Globus pallidus (tissue), 1 donor: ENCODE measurements at regions not wholly inside any gene's neighbourhood (a gene's known extent, or its start where the extent isn't known, plus 50 kb on each side); places are given as distances from the start of the nearest gene placed in this dataset.

Source experiments
- DNase-seq: peaks from one replicate; pipeline ENCODE4 v3.0.0-alpha.2; 2015; ENCODE audit warnings: low spot score

GRCh38 chr17:79680318-79680695, 50.4 kb upstream of the ENPP7 start:
- no peak for DNase-seq

- no peak for DNase-seq
Measured at GRCh38 chr17:79679631-79680317, 51.0 kb upstream of the ENPP7 start.

- no peak for DNase-seq
Measured at GRCh38 chr17:79678736-79679255, 51.9 kb upstream of the ENPP7 start.

GRCh38 chr17:79678091-79678735, 52.5 kb upstream of the ENPP7 start:
- DNase-seq: no peak

GRCh38 chr17:79677646-79678045, 53.1 kb upstream of the ENPP7 start:
- no peak for DNase-seq

- DNase-seq: no peak
Measured at GRCh38 chr17:79676796-79677195, 53.9 kb upstream of the ENPP7 start.

GRCh38 chr17:79675413-79675725, 55.4 kb upstream of the ENPP7 start:
- DNase-seq: no peak

GRCh38 chr17:79674506-79675412, 56.0 kb upstream of the ENPP7 start:
- no peak for DNase-seq

- no peak for DNase-seq
Measured at GRCh38 chr17:79673517-79673916, 57.2 kb upstream of the ENPP7 start.

GRCh38 chr17:79672496-79672895, 58.2 kb upstream of the ENPP7 start:
- DNase-seq: no peak

- no peak for DNase-seq
Measured at GRCh38 chr17:79671085-79671694, 59.6 kb upstream of the ENPP7 start.

GRCh38 chr17:79670537-79671084, 59.8 kb upstream of the RBFOX3 start:
- no peak for DNase-seq

- DNase-seq: no peak
Measured at GRCh38 chr17:79669861-79670260, 59.0 kb upstream of the RBFOX3 start.

- no peak for DNase-seq
Measured at GRCh38 chr17:79668344-79669250, 57.7 kb upstream of the RBFOX3 start.

- no peak for DNase-seq
Measured at GRCh38 chr17:79667746-79668145, 56.9 kb upstream of the RBFOX3 start.

- DNase-seq: no peak
Measured at GRCh38 chr17:79667121-79667715, 56.4 kb upstream of the RBFOX3 start.

GRCh38 chr17:79666111-79666510, 55.3 kb upstream of the RBFOX3 start:
- DNase-seq: no peak

- peak; percentile 5 for DNase-seq
Measured at GRCh38 chr17:79664930-79665737, 54.3 kb upstream of the RBFOX3 start.

GRCh38 chr17:79661292-79662041, 50.6 kb upstream of the RBFOX3 start:
- no peak for DNase-seq
